RPMI7951 (cell line): ENCODE measurements at regions not wholly inside any gene's neighbourhood (a gene's known extent, or its start where the extent isn't known, plus 50 kb on each side); places are given as distances from the start of the nearest gene placed in this dataset.
A peak's percentile ranks its signal among the peaks of the same experiment; 100 is the strongest.

ENCODE experiments used
- DNase-seq: peaks from one replicate; pipeline ENCODE4 v3.0.0-alpha.2; 2012; ENCODE audit warnings: low read depth

DNA sequence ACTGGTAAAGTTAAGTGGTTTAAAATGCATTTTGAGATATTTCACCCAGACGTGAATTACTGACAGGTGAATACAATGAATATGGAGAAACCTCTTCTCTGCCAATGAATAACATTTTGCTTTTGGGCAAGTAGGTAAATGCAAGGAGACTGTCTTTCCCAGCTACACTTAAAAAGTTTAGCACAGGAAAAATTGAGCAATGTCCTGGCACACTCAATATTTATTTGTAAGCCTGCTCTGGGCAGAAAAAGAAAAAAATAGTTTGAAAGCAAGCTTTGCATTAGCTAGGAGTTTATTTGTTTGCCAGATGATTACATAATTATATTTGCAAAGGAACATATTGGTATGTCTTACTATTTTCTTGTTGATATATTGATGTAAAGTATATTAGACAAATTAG is 624.2 kb downstream of the ACTR3B start:
- DNase-seq, result no peak

- no peak for DNase-seq
Observed at GRCh38 chr7:153385502-153385901, 626.0 kb downstream of the ACTR3B start.

- no peak for DNase-seq
Observed at GRCh38 chr7:153386556-153386955, 627.0 kb downstream of the ACTR3B start.

DNA sequence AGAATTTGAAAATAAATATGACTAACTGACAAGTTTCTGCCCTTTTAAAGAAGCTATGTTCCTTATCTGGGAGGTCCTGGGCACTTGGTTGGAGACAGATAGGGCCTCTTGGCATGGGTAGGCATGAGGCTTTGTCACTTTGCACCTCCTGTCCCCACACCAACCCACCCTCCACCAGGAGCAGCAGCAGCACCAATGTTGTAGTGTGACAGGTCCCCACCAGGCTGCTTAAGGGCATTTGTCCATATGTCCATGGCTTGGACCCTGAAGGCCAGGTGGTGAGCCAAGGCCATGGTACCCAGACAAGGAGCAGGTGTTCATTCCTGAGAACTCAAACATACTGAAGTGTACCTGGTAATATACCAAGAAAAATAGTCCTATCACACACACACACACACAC is 629.1 kb downstream of the ACTR3B start:
- DNase-seq, result no peak

- no peak for DNase-seq
Observed at GRCh38 chr7:153389261-153389660, 629.7 kb downstream of the ACTR3B start.

DNA sequence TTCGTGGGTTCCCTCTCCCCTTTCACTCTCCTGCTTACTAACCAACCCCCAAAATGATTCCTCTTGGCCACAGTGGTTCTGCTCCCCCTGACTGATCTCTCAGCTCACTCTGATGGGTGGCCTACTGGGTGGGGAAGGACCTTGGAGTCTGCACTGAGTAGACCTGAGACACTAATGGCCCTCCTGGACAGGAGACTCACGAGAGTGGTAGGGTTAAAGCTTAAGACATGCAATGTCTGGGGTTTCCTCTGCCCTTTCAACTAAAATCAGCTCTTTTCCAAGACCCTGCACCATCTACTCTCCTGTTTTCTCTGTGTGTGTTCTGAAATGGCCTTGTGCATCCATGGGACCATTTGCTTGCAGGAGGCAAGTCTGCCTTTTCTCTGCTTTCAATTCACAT is 631.4 kb downstream of the ACTR3B start:
- DNase-seq, result no peak

DNA sequence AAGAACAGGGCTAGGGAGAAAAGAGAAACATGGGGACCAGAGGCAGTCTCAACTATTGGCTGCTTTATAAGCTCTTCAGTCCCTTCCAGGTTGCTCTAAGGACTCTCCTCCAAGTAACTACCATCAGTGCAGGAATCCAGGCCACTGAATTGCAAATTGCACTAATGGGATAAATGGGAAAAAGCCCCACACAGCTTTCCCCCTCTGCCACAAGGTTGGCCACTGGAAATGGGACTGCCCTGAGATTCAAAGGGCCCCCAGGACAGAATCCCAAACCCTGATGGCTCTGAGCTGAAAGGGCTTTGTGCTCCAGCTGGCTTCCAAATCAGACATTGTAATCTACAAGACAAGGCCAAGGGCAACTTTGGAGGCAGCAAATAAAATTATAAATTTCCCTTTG is 633.2 kb downstream of the ACTR3B start:
- DNase-seq, result no peak

DNA sequence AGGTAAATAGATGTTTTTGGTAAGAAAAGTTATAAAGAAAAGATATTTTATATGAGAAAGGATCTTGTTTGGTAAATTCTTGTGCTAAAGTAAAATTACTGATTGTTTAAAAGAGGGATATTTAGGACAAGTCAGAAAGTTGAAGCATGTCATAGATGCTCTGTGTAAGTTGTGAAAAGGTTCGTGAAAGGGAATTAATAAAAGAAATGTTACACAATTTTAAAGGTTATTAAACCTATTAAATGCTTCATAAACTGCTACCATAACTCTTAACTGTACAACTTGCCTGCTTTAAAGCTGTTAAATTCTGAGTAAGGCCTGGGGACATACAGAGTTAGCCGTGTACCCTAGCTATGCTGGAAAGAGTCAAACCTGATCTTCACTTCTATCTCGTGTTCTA is 634.1 kb downstream of the ACTR3B start:
- no peak for DNase-seq

DNA sequence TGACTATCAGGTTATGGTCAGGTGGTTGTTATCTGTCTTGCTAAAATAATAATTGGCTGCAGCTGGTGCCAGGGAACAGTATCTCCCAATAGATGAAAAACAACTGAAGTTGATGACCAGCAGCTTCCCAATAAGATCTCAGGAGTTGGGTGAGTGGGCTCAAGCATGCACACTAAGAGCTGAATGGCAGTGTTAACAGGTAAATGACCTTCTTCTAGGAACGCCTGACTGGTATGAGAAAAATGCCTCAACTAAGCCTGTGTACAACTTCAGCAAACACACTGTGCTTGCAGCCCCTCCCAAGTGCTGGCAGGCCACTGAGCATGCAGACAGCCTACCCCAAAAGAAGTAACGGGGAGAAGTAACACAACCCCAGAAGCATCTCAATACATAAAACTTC is 636.9 kb downstream of the ACTR3B start:
- DNase-seq, result no peak

- no peak for DNase-seq
Observed at GRCh38 chr7:153397459-153397858, 637.9 kb downstream of the ACTR3B start.

GRCh38 chr7:153397906-153398305 is 638.4 kb downstream of the ACTR3B start:
- DNase-seq, result no peak

GRCh38 chr7:153398370-153398769 is 638.8 kb downstream of the ACTR3B start:
- no peak for DNase-seq

DNA sequence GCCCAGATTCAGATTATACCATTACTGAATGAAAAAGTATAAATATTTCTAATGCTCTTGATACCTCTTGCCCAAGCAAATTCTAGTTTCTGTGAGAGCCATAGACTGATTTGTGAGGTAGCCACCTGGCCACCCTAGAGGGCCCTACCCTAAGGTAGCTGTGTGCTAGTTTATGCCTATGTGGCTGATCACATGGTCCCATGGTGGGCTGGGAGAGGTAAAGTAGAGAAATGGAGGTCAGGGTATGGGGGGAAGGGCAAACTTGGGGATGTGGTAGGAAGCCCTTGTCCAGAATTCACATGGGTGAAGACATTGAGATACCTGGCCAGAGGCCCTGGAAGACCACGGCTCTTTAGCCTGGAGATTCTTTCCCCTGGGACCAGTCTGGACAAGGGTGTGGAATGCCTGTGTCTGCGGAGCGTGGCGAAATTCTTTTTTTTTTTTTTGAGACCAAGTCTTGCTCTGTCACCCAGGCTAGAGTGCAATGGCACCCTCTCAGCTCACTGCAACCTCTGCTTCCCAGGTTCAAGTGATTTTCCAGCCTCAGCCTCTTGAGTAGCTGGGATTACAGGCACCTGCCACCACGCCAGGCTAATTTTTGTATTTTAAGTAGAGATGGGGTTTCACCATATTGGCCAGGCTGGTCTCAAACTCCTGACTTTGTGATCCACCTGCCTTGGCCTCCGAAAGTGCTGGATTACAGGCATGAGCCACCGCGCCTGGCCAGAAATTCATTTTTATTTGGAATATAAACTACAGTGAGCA is 639.4 kb downstream of the ACTR3B start:
- DNase-seq, result no peak

DNA sequence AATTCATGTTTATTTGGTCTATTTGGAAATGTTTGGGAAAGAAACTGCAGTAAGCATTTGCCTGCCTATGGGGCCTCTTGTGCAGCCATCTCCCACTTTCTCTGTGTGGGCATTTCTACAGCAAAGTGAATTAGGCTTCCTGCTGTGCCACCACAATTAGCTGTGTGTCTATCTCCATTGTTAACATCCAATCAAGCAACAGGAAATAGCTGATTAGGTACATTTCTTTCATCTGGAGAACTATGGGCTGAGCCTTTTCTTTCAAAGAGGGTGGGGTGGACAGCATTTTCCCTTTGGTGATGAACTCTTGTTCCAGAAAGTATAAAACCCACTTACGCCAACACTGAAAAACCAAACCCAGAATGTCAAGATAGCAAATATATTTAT is 640.0 kb downstream of the ACTR3B start:
- no peak for DNase-seq

DNA sequence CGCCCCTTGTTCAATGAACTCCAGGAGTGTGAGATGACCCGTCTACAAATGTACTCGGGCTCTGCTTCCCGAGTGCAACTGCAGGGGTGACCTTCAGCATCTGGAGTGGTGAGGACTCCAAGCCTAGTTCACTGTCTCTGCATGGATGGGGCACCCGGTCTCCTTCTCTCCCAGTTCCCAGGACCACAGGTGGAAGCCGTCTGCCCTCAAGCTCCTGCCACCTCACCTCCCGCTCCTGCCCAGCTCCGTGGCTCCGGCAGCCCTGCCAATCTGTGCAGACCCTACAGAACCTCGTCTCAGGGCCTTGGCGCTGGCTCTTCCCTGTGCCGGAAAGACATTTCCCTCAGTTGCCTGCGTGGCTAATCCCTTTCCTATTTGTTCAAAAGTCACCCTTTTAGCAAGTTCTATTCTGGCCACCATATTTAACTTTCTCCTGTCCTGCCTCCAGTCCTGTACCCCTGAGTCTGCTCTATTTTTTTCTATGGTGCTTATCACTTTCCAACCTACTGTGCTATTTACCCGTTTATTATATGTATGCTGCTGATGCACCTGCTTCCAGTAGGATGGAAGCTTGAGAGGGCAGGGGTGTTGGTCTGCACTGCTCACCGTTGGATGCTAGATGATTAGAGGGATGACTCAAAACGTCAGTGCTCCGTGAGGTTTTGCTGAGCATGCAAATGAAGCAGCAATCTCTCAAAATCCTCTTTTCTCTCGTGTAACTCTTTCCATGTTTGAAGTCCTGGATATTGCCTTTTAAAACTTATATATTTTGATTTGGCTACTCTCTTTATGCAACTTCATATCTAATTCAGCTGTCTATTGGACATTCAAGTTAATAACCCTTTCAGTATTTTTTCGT is 641.4 kb downstream of the ACTR3B start:
- DNase-seq, result no peak

DNA sequence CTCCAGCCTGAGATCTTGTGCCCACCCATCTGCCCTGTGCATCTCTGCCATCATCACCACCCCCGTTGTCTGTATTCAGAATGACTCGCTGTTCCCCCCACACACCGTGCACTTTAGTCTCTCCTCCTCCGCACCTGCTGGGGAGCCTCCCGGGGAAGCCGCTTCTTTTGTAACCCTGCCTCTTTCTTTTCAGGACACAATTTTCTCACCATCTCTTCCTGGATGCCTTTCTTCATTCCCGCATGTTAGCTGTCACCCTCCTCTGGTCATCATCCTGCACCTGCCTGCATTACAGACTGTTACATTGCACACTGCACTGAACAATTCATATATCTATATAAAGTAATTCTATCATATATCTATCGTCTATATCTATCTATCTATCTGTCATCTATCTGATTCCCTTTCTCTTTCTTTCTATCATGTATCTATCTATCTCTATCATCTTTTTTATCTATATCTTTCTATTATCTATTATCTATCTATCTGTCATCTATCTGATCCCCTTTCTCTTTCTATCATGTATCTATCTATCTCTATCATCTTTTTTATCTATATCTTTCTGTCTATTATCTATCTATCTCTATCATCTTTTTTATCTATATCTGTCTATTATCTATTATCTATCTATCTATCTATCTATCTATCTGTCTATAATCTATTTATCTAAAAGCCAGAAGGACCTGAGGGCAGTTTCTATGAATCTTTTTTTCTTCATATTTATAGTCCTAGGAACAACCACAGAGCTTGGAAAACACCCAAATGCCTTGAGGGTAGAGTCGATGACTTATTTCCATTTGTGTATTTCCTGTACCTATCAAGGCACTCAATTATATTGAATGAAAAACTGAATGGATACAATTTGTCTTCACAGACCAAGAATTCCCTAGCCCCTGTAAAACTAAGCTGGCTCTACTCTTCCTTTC is 642.5 kb downstream of the ACTR3B start:
- peak; percentile 10 for DNase-seq

GRCh38 chr7:153402721-153403541 is 643.4 kb downstream of the ACTR3B start:
- no peak for DNase-seq

GRCh38 chr7:153404124-153404523 is 644.6 kb downstream of the ACTR3B start:
- no peak for DNase-seq

- no peak for DNase-seq
Observed at GRCh38 chr7:153404781-153405279, 645.3 kb downstream of the ACTR3B start.

DNA sequence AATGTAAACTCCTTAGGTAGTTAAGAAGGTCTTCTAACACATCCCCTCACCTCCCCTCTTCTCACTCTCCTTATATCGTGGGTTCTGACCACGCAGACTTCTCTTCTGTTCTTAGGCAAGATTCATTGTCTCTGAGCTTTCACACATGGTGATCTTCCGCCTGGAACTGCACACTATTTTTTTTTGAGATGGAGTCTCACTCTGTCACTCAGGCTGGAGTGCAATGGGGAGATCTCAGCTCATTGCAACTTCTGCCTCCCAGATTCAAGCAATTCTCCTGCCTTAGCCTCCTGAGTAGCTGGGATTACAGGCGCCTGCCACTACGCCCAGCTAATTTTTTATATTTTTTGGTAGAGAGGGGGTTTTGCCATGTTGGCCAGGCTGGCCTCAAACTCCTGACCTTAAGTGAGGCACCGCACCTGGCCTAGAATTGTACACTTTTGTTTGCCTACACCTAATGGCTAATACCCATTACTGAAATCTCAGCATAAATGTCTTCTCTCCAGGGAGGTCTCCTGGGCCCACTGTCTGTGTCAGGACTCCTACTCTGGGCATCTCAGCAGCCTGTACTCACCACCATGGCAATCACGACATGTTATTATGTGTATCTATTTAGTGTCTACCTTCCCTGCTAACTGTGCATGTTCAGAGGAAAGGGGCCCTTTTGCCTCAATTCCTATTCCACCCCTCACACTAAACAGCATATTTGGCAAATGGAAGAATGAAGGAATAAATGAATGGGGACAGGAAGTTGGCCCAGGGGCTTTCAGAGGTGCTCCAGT is 646.3 kb upstream of the DPP6 start:
- no peak for DNase-seq
